C4-2B (cell line): ENCODE measurements at regions not wholly inside any gene's neighbourhood (a gene's known extent, or its start where the extent isn't known, plus 50 kb on each side); places are given as distances from the start of the nearest gene placed in this dataset.

Experiments
- ZFX ChIP-seq: fragments of 450-650 bp; IDR thresholded peaks from 2 replicates; pipeline ENCODE4 v1.6.1; 2017
- TF ChIP-seq, protein P1 (sequence below): fragments of 450-650 bp; conservative IDR thresholded peaks from 2 replicates; pipeline ENCODE4 v1.5.1; 2017; ENCODE audit warnings: mild to moderate bottlenecking

- TF ChIP-seq, protein P1, sequence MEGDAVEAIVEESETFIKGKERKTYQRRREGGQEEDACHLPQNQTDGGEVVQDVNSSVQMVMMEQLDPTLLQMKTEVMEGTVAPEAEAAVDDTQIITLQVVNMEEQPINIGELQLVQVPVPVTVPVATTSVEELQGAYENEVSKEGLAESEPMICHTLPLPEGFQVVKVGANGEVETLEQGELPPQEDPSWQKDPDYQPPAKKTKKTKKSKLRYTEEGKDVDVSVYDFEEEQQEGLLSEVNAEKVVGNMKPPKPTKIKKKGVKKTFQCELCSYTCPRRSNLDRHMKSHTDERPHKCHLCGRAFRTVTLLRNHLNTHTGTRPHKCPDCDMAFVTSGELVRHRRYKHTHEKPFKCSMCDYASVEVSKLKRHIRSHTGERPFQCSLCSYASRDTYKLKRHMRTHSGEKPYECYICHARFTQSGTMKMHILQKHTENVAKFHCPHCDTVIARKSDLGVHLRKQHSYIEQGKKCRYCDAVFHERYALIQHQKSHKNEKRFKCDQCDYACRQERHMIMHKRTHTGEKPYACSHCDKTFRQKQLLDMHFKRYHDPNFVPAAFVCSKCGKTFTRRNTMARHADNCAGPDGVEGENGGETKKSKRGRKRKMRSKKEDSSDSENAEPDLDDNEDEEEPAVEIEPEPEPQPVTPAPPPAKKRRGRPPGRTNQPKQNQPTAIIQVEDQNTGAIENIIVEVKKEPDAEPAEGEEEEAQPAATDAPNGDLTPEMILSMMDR: no peak
- TF ChIP-seq ZFX: no peak
Measured at GRCh38 chr16:66293932-66294331, 72.6 kb upstream of the CDH5 start.
